Liver (tissue), 8 donors: ENCODE measurements at regions not wholly inside any gene's neighbourhood (a gene's known extent, or its start where the extent isn't known, plus 50 kb on each side); places are given as distances from the start of the nearest gene placed in this dataset.

Source experiments
- DNase-seq: peaks from one replicate; pipeline ENCODE4 v3.0.0-alpha.2; 2017; ENCODE audit warnings: low spot score
- H3K27ac ChIP-seq, 2 donors: one replicate each; pipeline ENCODE4 v1.7.0; 2013; ENCODE audit warnings: inconsistent platforms in 2 of 2, low read length in 2 of 2, control low read depth in 1 of 2, low read depth in 1 of 2, mild to moderate bottlenecking in 1 of 2
- H3K27me3 ChIP-seq, 4 donors: one replicate each; pipeline versions ENCODE4 v1.6.1 to v1.7.0; 2013; ENCODE audit warnings: low read length in 3 of 4, inconsistent platforms in 1 of 4, mild to moderate bottlenecking in 1 of 4, moderate library complexity in 1 of 4; ENCODE audit not compliant: control insufficient read depth in 4 of 4, insufficient read depth in 4 of 4
- H3K36me3 ChIP-seq, 4 donors: one replicate each; pipeline versions ENCODE4 v1.6.1 to v1.7.0; 2013; ENCODE audit warnings: low read length in 3 of 4, mild to moderate bottlenecking in 3 of 4, low read depth in 1 of 4, moderate library complexity in 1 of 4; ENCODE audit not compliant: control insufficient read depth in 4 of 4, insufficient read depth in 3 of 4
- H3K4me1 ChIP-seq, 4 donors: one replicate each; pipeline versions ENCODE4 v1.6.1 to v1.7.0; 2013; ENCODE audit warnings: low read length in 3 of 4, mild to moderate bottlenecking in 3 of 4, moderate library complexity in 1 of 4; ENCODE audit not compliant: control insufficient read depth in 4 of 4, insufficient read depth in 4 of 4
- H3K4me3 ChIP-seq, 3 donors: one replicate each; pipeline versions ENCODE4 v1.6.1 to v1.7.0; 2013; ENCODE audit warnings: low read length in 3 of 3, control low read depth in 1 of 3, low read depth in 1 of 3, mild to moderate bottlenecking in 1 of 3
- H3K9ac ChIP-seq, 2 donors: one replicate each; pipeline ENCODE4 v1.7.0; 2013; ENCODE audit warnings: low read length in 2 of 2, mild to moderate bottlenecking in 2 of 2, moderate library complexity in 2 of 2, control low read depth in 1 of 2, low read depth in 1 of 2
- H3K9me3 ChIP-seq, 4 donors: one replicate each; pipeline versions ENCODE4 v1.6.1 to v1.7.0; 2013; ENCODE audit warnings: low read length in 3 of 4; ENCODE audit not compliant: control insufficient read depth in 4 of 4
- CTCF ChIP-seq: fragments of 150-350 bp; IDR thresholded peaks from 2 replicates; pipeline ENCODE4 v1.5.1; 2017; ENCODE audit warnings: improper control_type of control experiment, low read depth, low read length; ENCODE audit not compliant: missing input control
- EGR1 ChIP-seq, 2 donors: IDR thresholded peaks; 2 replicates each; pipeline ENCODE4 v1.6.1; 2016 to 2018; ENCODE audit warnings: antibody characterized with exemption in 2 of 2, low read depth in 2 of 2
- FOXA1 ChIP-seq: IDR thresholded peaks from 2 replicates; pipeline ENCODE4 v1.6.1; 2016; ENCODE audit warnings: antibody characterized with exemption
- FOXA2 ChIP-seq: IDR thresholded peaks from 2 replicates; pipeline ENCODE4 v1.6.1; 2016; ENCODE audit warnings: antibody characterized with exemption
- GABPA ChIP-seq, 2 donors: IDR thresholded peaks in 1 of 2; conservative IDR thresholded peaks in 1 of 2; 2 replicates each; pipeline ENCODE4 v1.6.1; 2016; ENCODE audit warnings: antibody characterized with exemption in 2 of 2, mild to moderate bottlenecking in 1 of 2, moderate library complexity in 1 of 2
- HNF4A ChIP-seq, 2 donors: conservative IDR thresholded peaks; 2 replicates each; pipeline ENCODE4 v1.6.1; 2016; ENCODE audit warnings: antibody characterized with exemption in 2 of 2, mild to moderate bottlenecking in 2 of 2
- HNF4G ChIP-seq: IDR thresholded peaks from 2 replicates; pipeline ENCODE4 v1.6.1; 2016; ENCODE audit warnings: antibody characterized with exemption
- JUND ChIP-seq, 2 donors: IDR thresholded peaks; 2 replicates each; pipeline ENCODE4 v1.6.1; 2016; ENCODE audit warnings: antibody characterized with exemption in 2 of 2
- MAX ChIP-seq: IDR thresholded peaks from 2 replicates; pipeline ENCODE4 v1.6.1; 2016; ENCODE audit warnings: antibody characterized with exemption
- NR2F2 ChIP-seq: IDR thresholded peaks from 2 replicates; pipeline ENCODE4 v1.6.1; 2016; ENCODE audit warnings: antibody characterized with exemption
- RAD21 ChIP-seq, 2 donors: IDR thresholded peaks; 2 replicates each; pipeline ENCODE4 v1.6.1; 2016; ENCODE audit warnings: antibody characterized with exemption in 2 of 2, mild to moderate bottlenecking in 2 of 2
- REST ChIP-seq: IDR thresholded peaks from 2 replicates; pipeline ENCODE4 v1.6.1; 2016; ENCODE audit warnings: antibody characterized with exemption, mild to moderate bottlenecking
- SP1 ChIP-seq: IDR thresholded peaks from 2 replicates; pipeline ENCODE4 v1.6.1; 2018; ENCODE audit warnings: antibody characterized with exemption, mild to moderate bottlenecking
- YY1 ChIP-seq: IDR thresholded peaks from 2 replicates; pipeline ENCODE4 v1.6.1; 2016; ENCODE audit warnings: antibody characterized with exemption, mild to moderate bottlenecking
- ZBTB33 ChIP-seq: IDR thresholded peaks from 2 replicates; pipeline ENCODE4 v1.6.1; 2016; ENCODE audit warnings: antibody characterized with exemption
- WGBS: extraction: QIAGEN DNeasy Blood & Tissue Kit; methylation state at CpG from one replicate; pipeline ENCODE4 v1.1.7; 2013; 5-methylcytosine and 5-hydroxymethylcytosine counted together
- TF ChIP-seq, protein P1 (sequence below): IDR thresholded peaks from 2 replicates; pipeline ENCODE4 v1.6.1; 2016; ENCODE audit warnings: antibody characterized with exemption
- donor health status: healthy.
- donor health status: healthy.
- donor health status: healthy.
- donor health status: healthy.
- donor health status: healthy.

DNA sequence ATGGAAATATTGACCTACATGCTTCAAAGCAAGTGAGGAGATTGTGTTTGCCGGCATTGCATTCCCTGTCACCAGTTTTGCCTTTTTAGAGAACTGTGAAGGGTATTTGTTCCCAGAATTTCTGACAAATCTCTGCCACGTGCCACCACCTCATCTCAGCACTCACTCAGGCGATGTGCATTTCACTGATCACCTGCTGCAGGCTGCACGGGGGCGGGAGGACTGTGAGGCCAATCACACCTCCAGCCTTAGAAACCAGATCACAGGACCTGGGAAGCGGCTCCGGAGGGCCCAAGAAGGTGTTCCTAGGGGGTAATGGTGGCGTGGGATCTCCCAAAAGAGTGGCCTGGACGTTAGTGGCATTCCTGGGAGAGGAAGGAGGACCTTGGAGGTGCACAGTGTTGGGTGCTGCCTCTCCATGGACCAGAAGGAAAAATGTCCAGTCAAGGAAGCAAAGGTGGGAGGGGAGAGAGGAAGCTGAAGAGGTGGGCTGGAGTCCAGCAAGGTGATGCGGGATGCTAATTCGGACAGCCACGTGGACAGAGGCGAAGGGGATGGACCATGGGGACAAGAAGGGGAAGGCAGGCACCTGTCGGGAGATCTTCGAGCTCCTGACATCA is 63.6 kb upstream of the OLFM1 start:
- Histone ChIP-seq H3K4me1 (no peaks in the 10 kb centered on the region), H3K27me3 (no peaks in the 10 kb centered on the region), H3K36me3 (no peaks in the 10 kb centered on the region), H3K9me3 (no peaks in the 10 kb centered on the region), H3K9ac (no peak overlapping the region), H3K27ac (no peak overlapping the region), H3K4me3 (no peak overlapping the region)
- no peak for DNase-seq
- 70% methylated on average over 15 of the region's 15 CpGs for WGBS
- TF ChIP-seq ZBTB33 (no peak), FOXA2 (no peak), GABPA (IDR thresholded peaks at IDR 0.05 in 1 of 2, conservative IDR thresholded peaks at IDR 0.05 in 1 of 2) (no peak), REST (no peak), HNF4G (no peak), SP1 (no peak), MAX (no peak), EGR1 (IDR thresholded peaks at IDR 0.05; ENCODE audit: low read depth in 2 of 2) (no peak), FOXA1 (no peak), CTCF (no peak), NR2F2 (no peak), YY1 (no peak), RAD21 (IDR thresholded peaks at IDR 0.05) (no peak), HNF4A (conservative IDR thresholded peaks at IDR 0.05) (no peak)
- TF ChIP-seq, protein P1, sequence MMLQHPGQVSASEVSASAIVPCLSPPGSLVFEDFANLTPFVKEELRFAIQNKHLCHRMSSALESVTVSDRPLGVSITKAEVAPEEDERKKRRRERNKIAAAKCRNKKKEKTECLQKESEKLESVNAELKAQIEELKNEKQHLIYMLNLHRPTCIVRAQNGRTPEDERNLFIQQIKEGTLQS: no peak

GRCh38 chr9:135029463-135029862 is 58.0 kb upstream of the OLFM1 start:
- H3K4me1 ChIP-seq: no peaks in the 10 kb centered on the region
- TF ChIP-seq GABPA (IDR thresholded peaks at IDR 0.05 in 1 of 2, conservative IDR thresholded peaks at IDR 0.05 in 1 of 2) (no peak), JUND (IDR thresholded peaks at IDR 0.05) (no peak)
- H3K4me3 ChIP-seq: no peak overlapping the region
- no peak overlapping the region for H3K9ac ChIP-seq
- H3K36me3 ChIP-seq: no peaks in the 10 kb centered on the region
- H3K27ac ChIP-seq: no peak overlapping the region
- no peaks in the 10 kb centered on the region for H3K9me3 ChIP-seq
- DNase-seq: no peak
- WGBS: 80% methylated on average over 13 of the region's 13 CpGs
- H3K27me3 ChIP-seq: peaks cover 0 to 4% (median 0%) of the 10 kb centered on the region in 4 donors
